AG10803 (cell line): ENCODE measurements at regions not wholly inside any gene's neighbourhood (a gene's known extent, or its start where the extent isn't known, plus 50 kb on each side); places are given as distances from the start of the nearest gene placed in this dataset.

ENCODE experiments used
- DNase-seq: peaks from one replicate; pipeline ENCODE4 v3.0.0; 2010; ENCODE audit warnings: low read depth
- H3K4me3 ChIP-seq: 2 replicates; pipeline ENCODE4 v1.5.1; 2011; ENCODE audit warnings: mild to moderate bottlenecking, low read length, control low read depth
- CTCF ChIP-seq: conservative IDR thresholded peaks from 2 replicates; pipeline ENCODE4 v1.5.1; 2011; ENCODE audit warnings: mild to moderate bottlenecking, low read length, control low read depth, inconsistent platforms

- no peak overlapping the region for H3K4me3 ChIP-seq
- no peak for TF ChIP-seq CTCF
- no peak for DNase-seq
Observed at GRCh38 chr6:81682235-81682795, 70.2 kb downstream of the TENT5A start.

GRCh38 chr6:81669445-81669844, 83.0 kb downstream of the TENT5A start:
- TF ChIP-seq CTCF: no peak
- no peak for DNase-seq

GRCh38 chr6:81668615-81669047, 83.8 kb downstream of the TENT5A start:
- no peak overlapping the region for H3K4me3 ChIP-seq
- TF ChIP-seq CTCF: no peak
- no peak for DNase-seq

More at GRCh38 chr6:81669445-81669844, 83.0 kb downstream of the TENT5A start:
- H3K4me3 ChIP-seq: no peak overlapping the region

- no peak for DNase-seq
- H3K4me3 ChIP-seq: no peak overlapping the region
- TF ChIP-seq CTCF: no peak
Observed at GRCh38 chr6:81666481-81666880, 86.0 kb downstream of the TENT5A start.

- no peak for TF ChIP-seq CTCF
- H3K4me3 ChIP-seq: no peak overlapping the region
- no peak for DNase-seq
Observed at GRCh38 chr6:81656231-81656630, 96.2 kb downstream of the TENT5A start.

GRCh38 chr6:81655696-81656095, 96.8 kb downstream of the TENT5A start:
- DNase-seq: no peak
- no peak for TF ChIP-seq CTCF
- H3K4me3 ChIP-seq: no peak overlapping the region

GRCh38 chr6:81648502-81648901, 104.0 kb downstream of the TENT5A start:
- H3K4me3 ChIP-seq: no peak overlapping the region
- DNase-seq: no peak
- TF ChIP-seq CTCF: no peak
